MM.1S (cell line): ENCODE measurements at regions not wholly inside any gene's neighbourhood (a gene's known extent, or its start where the extent isn't known, plus 50 kb on each side); places are given as distances from the start of the nearest gene placed in this dataset.

Source experiments
- CTCF ChIP-seq: fragments of 300-600 bp; sonication (generic); IDR thresholded peaks from 2 replicates; pipeline ENCODE4 v1.5.1; 2016; ENCODE audit warnings: antibody characterized with exemption, low read length, mixed read lengths
- EZH2 ChIP-seq: fragments of 300-600 bp; sonication (generic); optimal IDR thresholded peaks from 2 replicates; pipeline ENCODE3; 2017; ENCODE audit warnings: low read depth, mild to moderate bottlenecking, antibody characterized with exemption, low read length, mixed read lengths

- TF ChIP-seq CTCF (no peak), EZH2 (no peak)
Measured at GRCh38 chr3:78476076-78476475, 1291.7 kb downstream of the ROBO1 start.
